ENCODE measurements at regions not wholly inside any gene's neighbourhood (a gene's known extent, or its start where the extent isn't known, plus 50 kb on each side); places are given as distances from the start of the nearest gene placed in this dataset.

- Mint-ChIP-seq H3K4me3 (no peak overlapping the region), H3K4me1 (ENCODE audit: low read depth) (no peaks in the 10 kb centered on the region), H3K27me3 (ENCODE audit: low read depth) (no peaks in the 10 kb centered on the region), H3K27ac (no peak overlapping the region), H3K36me3 (ENCODE audit: low read depth) (no peaks in the 10 kb centered on the region), H3K9me3 (peaks cover 32% of the 10 kb centered on the region)
- no peak for DNase-seq (ENCODE audit: low spot score)
These were observed 539.8 kb downstream of the EPHA7 start for GRCh38 chr6:92879526-92879925.

GRCh38 chr6:92864966-92865555, 554.3 kb downstream of the EPHA7 start:
- H3K27me3 Mint-ChIP-seq (ENCODE audit: low read depth), result no peaks in the 10 kb centered on the region
- no peaks in the 10 kb centered on the region for H3K36me3 Mint-ChIP-seq (ENCODE audit: low read depth)
- H3K4me3 Mint-ChIP-seq, result no peak overlapping the region
- no peaks in the 10 kb centered on the region for H3K4me1 Mint-ChIP-seq (ENCODE audit: low read depth)
- H3K9me3 Mint-ChIP-seq, result peaks cover 13% of the 10 kb centered on the region
- DNase-seq (ENCODE audit: low spot score), result no peak
- no peak overlapping the region for H3K27ac Mint-ChIP-seq

- Mint-ChIP-seq H3K36me3 (ENCODE audit: low read depth) (no peaks in the 10 kb centered on the region), H3K4me3 (no peak overlapping the region), H3K9me3 (no peaks in the 10 kb centered on the region), H3K4me1 (ENCODE audit: low read depth) (no peaks in the 10 kb centered on the region), H3K27ac (no peak overlapping the region), H3K27me3 (ENCODE audit: low read depth) (no peaks in the 10 kb centered on the region)
- no peak for DNase-seq (ENCODE audit: low spot score)
These were observed 569.7 kb downstream of the EPHA7 start for GRCh38 chr6:92849636-92850035.

GRCh38 chr6:92848901-92849300, 570.5 kb downstream of the EPHA7 start:
- H3K4me1 Mint-ChIP-seq (ENCODE audit: low read depth), result no peaks in the 10 kb centered on the region
- DNase-seq (ENCODE audit: low spot score), result no peak
- no peaks in the 10 kb centered on the region for H3K36me3 Mint-ChIP-seq (ENCODE audit: low read depth)
- no peak overlapping the region for H3K27ac Mint-ChIP-seq
- H3K4me3 Mint-ChIP-seq, result no peak overlapping the region
- H3K9me3 Mint-ChIP-seq, result no peaks in the 10 kb centered on the region
- no peaks in the 10 kb centered on the region for H3K27me3 Mint-ChIP-seq (ENCODE audit: low read depth)

GRCh38 chr6:92848459-92848858, 570.9 kb downstream of the EPHA7 start:
- Mint-ChIP-seq H3K27me3 (ENCODE audit: low read depth) (no peaks in the 10 kb centered on the region), H3K27ac (no peak overlapping the region), H3K9me3 (no peaks in the 10 kb centered on the region), H3K4me3 (no peak overlapping the region), H3K4me1 (ENCODE audit: low read depth) (no peaks in the 10 kb centered on the region), H3K36me3 (ENCODE audit: low read depth) (no peaks in the 10 kb centered on the region)
- DNase-seq (ENCODE audit: low spot score), result no peak

GRCh38 chr6:92847988-92848387, 571.4 kb downstream of the EPHA7 start:
- Mint-ChIP-seq H3K4me3 (no peak overlapping the region), H3K27me3 (ENCODE audit: low read depth) (no peaks in the 10 kb centered on the region), H3K36me3 (ENCODE audit: low read depth) (no peaks in the 10 kb centered on the region), H3K9me3 (no peaks in the 10 kb centered on the region), H3K27ac (no peak overlapping the region), H3K4me1 (ENCODE audit: low read depth) (no peaks in the 10 kb centered on the region)
- DNase-seq (ENCODE audit: low spot score), result no peak

GRCh38 chr6:92840246-92840930, 579.0 kb downstream of the EPHA7 start:
- no peak for DNase-seq (ENCODE audit: low spot score)
- Mint-ChIP-seq H3K9me3 (no peaks in the 10 kb centered on the region), H3K4me1 (ENCODE audit: low read depth) (no peaks in the 10 kb centered on the region), H3K36me3 (ENCODE audit: low read depth) (no peaks in the 10 kb centered on the region), H3K27ac (no peak overlapping the region), H3K4me3 (no peak overlapping the region), H3K27me3 (ENCODE audit: low read depth) (no peaks in the 10 kb centered on the region)

GRCh38 chr6:92828788-92829187, 590.6 kb downstream of the EPHA7 start:
- H3K9me3 Mint-ChIP-seq, result peaks cover 13% of the 10 kb centered on the region
- H3K27ac Mint-ChIP-seq, result no peak overlapping the region
- DNase-seq (ENCODE audit: low spot score), result no peak
- no peaks in the 10 kb centered on the region for H3K4me1 Mint-ChIP-seq (ENCODE audit: low read depth)
- no peak overlapping the region for H3K4me3 Mint-ChIP-seq
- no peaks in the 10 kb centered on the region for H3K36me3 Mint-ChIP-seq (ENCODE audit: low read depth)
- no peaks in the 10 kb centered on the region for H3K27me3 Mint-ChIP-seq (ENCODE audit: low read depth)

- no peak overlapping the region for H3K27ac Mint-ChIP-seq
- H3K36me3 Mint-ChIP-seq (ENCODE audit: low read depth), result no peaks in the 10 kb centered on the region
- no peaks in the 10 kb centered on the region for H3K27me3 Mint-ChIP-seq (ENCODE audit: low read depth)
- no peak overlapping the region for H3K4me3 Mint-ChIP-seq
- H3K4me1 Mint-ChIP-seq (ENCODE audit: low read depth), result no peaks in the 10 kb centered on the region
- no peak for DNase-seq (ENCODE audit: low spot score)
- peaks cover 13% of the 10 kb centered on the region for H3K9me3 Mint-ChIP-seq
These were observed 592.3 kb downstream of the EPHA7 start for GRCh38 chr6:92827104-92827503.

GRCh38 chr6:92826633-92827032, 592.7 kb downstream of the EPHA7 start:
- H3K4me3 Mint-ChIP-seq, result no peak overlapping the region
- DNase-seq (ENCODE audit: low spot score), result no peak
- H3K9me3 Mint-ChIP-seq, result peaks cover 13% of the 10 kb centered on the region
- H3K4me1 Mint-ChIP-seq (ENCODE audit: low read depth), result no peaks in the 10 kb centered on the region
- no peaks in the 10 kb centered on the region for H3K36me3 Mint-ChIP-seq (ENCODE audit: low read depth)
- no peaks in the 10 kb centered on the region for H3K27me3 Mint-ChIP-seq (ENCODE audit: low read depth)
- H3K27ac Mint-ChIP-seq, result no peak overlapping the region

GRCh38 chr6:92822222-92822621, 597.1 kb downstream of the EPHA7 start:
- Mint-ChIP-seq H3K4me1 (ENCODE audit: low read depth) (no peaks in the 10 kb centered on the region), H3K36me3 (ENCODE audit: low read depth) (no peaks in the 10 kb centered on the region), H3K27ac (no peak overlapping the region), H3K9me3 (peaks cover 13% of the 10 kb centered on the region), H3K4me3 (no peak overlapping the region), H3K27me3 (ENCODE audit: low read depth) (no peaks in the 10 kb centered on the region)
- no peak for DNase-seq (ENCODE audit: low spot score)

- Mint-ChIP-seq H3K9me3 (no peaks in the 10 kb centered on the region), H3K27me3 (ENCODE audit: low read depth) (no peaks in the 10 kb centered on the region), H3K4me1 (ENCODE audit: low read depth) (no peaks in the 10 kb centered on the region), H3K36me3 (ENCODE audit: low read depth) (no peaks in the 10 kb centered on the region), H3K4me3 (no peak overlapping the region), H3K27ac (no peak overlapping the region)
- no peak for DNase-seq (ENCODE audit: low spot score)
These were observed 598.8 kb downstream of the EPHA7 start for GRCh38 chr6:92820601-92821000.

- Mint-ChIP-seq H3K27ac (no peak overlapping the region), H3K4me1 (ENCODE audit: low read depth) (no peaks in the 10 kb centered on the region), H3K36me3 (ENCODE audit: low read depth) (no peaks in the 10 kb centered on the region), H3K9me3 (no peaks in the 10 kb centered on the region), H3K27me3 (ENCODE audit: low read depth) (no peaks in the 10 kb centered on the region), H3K4me3 (no peak overlapping the region)
- DNase-seq (ENCODE audit: low spot score), result no peak
These were observed 608.4 kb downstream of the EPHA7 start for GRCh38 chr6:92810913-92811312.

- Mint-ChIP-seq H3K27ac (no peak overlapping the region), H3K36me3 (ENCODE audit: low read depth) (no peaks in the 10 kb centered on the region), H3K9me3 (peaks cover 3% of the 10 kb centered on the region), H3K4me3 (no peak overlapping the region), H3K27me3 (ENCODE audit: low read depth) (no peaks in the 10 kb centered on the region), H3K4me1 (ENCODE audit: low read depth) (no peaks in the 10 kb centered on the region)
- DNase-seq (ENCODE audit: low spot score), result no peak
These were observed 613.1 kb downstream of the EPHA7 start for GRCh38 chr6:92806254-92806653.

- H3K27ac Mint-ChIP-seq, result no peak overlapping the region
These were observed 628.0 kb downstream of the EPHA7 start for GRCh38 chr6:92791403-92791802.

More at GRCh38 chr6:92791403-92791802, 628.0 kb downstream of the EPHA7 start:
- peaks cover 11% of the 10 kb centered on the region for H3K9me3 Mint-ChIP-seq
- no peaks in the 10 kb centered on the region for H3K4me1 Mint-ChIP-seq (ENCODE audit: low read depth)
- no peaks in the 10 kb centered on the region for H3K36me3 Mint-ChIP-seq (ENCODE audit: low read depth)
- H3K4me3 Mint-ChIP-seq, result no peak overlapping the region
- no peaks in the 10 kb centered on the region for H3K27me3 Mint-ChIP-seq (ENCODE audit: low read depth)
- no peak for DNase-seq (ENCODE audit: low spot score)
